B cell (primary cell): ENCODE measurements at regions not wholly inside any gene's neighbourhood (a gene's known extent, or its start where the extent isn't known, plus 50 kb on each side); places are given as distances from the start of the nearest gene placed in this dataset.

Source experiments
- ATAC-seq: fragments of 200-7000 bp; cut with Tn5 transposase; one replicate; pipeline ENCODE4 v1.10.0; 2021; ENCODE audit warnings: low read depth, mild to moderate bottlenecking, moderate number of reproducible peaks, moderate library complexity
- CTCF ChIA-PET: fragments of 350-600 bp; sonication (Branson Sonifier 250); formaldehyde crosslinking; loops from one replicate; lab custom pipeline; 2021; ENCODE audit warnings: antibody characterized with exemption, inconsistent platforms; lab: Charles Lee
- POLR2A ChIA-PET: fragments of 350-600 bp; sonication (Branson Sonifier 250); formaldehyde crosslinking; loops from one replicate; lab custom pipeline; 2021; ENCODE audit warnings: antibody characterized with exemption; lab: Charles Lee
- DNase-seq: peaks from one replicate; pipeline ENCODE4 v3.0.0; 2013
- H2AFZ ChIP-seq: 2 replicates; pipeline ENCODE4 v1.6.1; 2012; ENCODE audit warnings: mild to moderate bottlenecking, low read depth, low read length; ENCODE audit not compliant: insufficient read depth, poor library complexity, severe bottlenecking
- H3K27ac ChIP-seq, 2 donors: 1 replicate in 1 of 2; 2 replicates in 1 of 2; pipeline ENCODE4 v1.5.1; 2012 to 2013; ENCODE audit warnings: low read length in 2 of 2, mild to moderate bottlenecking in 2 of 2, moderate library complexity in 1 of 2
- H3K27me3 ChIP-seq, 4 experiments: fragments of 200-600 bp in 1 of 4; sonication (generic) in 1 of 4; replicated peaks in 1 of 4; 1 replicate in 2 of 4; 2 replicates in 2 of 4; pipeline versions ENCODE4 v1.6.1 to v1.7.0; 2013 to 2016; ENCODE audit warnings: low read length in 3 of 4, mild to moderate bottlenecking in 2 of 4, mixed read lengths in 1 of 4, moderate library complexity in 1 of 4; ENCODE audit not compliant: insufficient read depth in 4 of 4, control insufficient read depth in 3 of 4; ENCODE audit errors: control extremely low read depth in 1 of 4
- H3K36me3 ChIP-seq, 2 experiments: replicated peaks in 1 of 2; 1 replicate in 1 of 2; 2 replicates in 1 of 2; pipeline versions ENCODE4 v1.6.1 to v1.7.1; 2013; ENCODE audit warnings: low read length in 1 of 2; ENCODE audit not compliant: insufficient read depth in 2 of 2, control insufficient read depth in 1 of 2; ENCODE audit errors: control extremely low read depth in 1 of 2, extremely low read depth in 1 of 2
- H3K4me1 ChIP-seq, 2 donors: fragments of 200-600 bp in 1 of 2; sonication (generic) in 1 of 2; 1 replicate in 1 of 2; 2 replicates in 1 of 2; pipeline versions ENCODE4 v1.5.1 to v1.6.1; 2013 to 2017; ENCODE audit warnings: low read length in 2 of 2; ENCODE audit not compliant: control insufficient read depth in 2 of 2, insufficient read depth in 2 of 2
- H3K4me2 ChIP-seq: replicated peaks from 2 replicates; pipeline ENCODE3; 2012; ENCODE audit warnings: mild to moderate bottlenecking, low read depth, low read length; ENCODE audit not compliant: poor library complexity, severe bottlenecking
- H3K4me3 ChIP-seq, 5 experiments: fragments of 200-600 bp in 1 of 5; sonication (generic) in 1 of 5; 1 replicate in 3 of 5; 2 replicates in 2 of 5; pipeline versions ENCODE4 v1.5.1 to v1.7.0; 2011 to 2016; ENCODE audit warnings: low read length in 4 of 5, mild to moderate bottlenecking in 4 of 5, low read depth in 2 of 5, control low read depth in 1 of 5, moderate library complexity in 1 of 5; ENCODE audit not compliant: insufficient read depth in 1 of 5; ENCODE audit errors: control extremely low read depth in 1 of 5, extremely low read depth in 1 of 5
- H3K79me2 ChIP-seq: fragments of 200-600 bp; sonication (generic); one replicate; pipeline ENCODE4 v1.6.0; 2016; ENCODE audit warnings: low read length; ENCODE audit not compliant: control insufficient read depth, insufficient read depth
- H3K9ac ChIP-seq: fragments of 200-600 bp; sonication (generic); 2 replicates; pipeline ENCODE4 v1.6.1; 2017; ENCODE audit warnings: mild to moderate bottlenecking, low read length, moderate library complexity
- H3K9me3 ChIP-seq, 3 donors: one replicate each; pipeline versions ENCODE4 v1.6.1 to v1.7.1; 2013; ENCODE audit warnings: low read length in 2 of 3; ENCODE audit not compliant: control insufficient read depth in 2 of 3, insufficient read depth in 1 of 3; ENCODE audit errors: control extremely low read depth in 1 of 3
- H4K20me1 ChIP-seq: 2 replicates; pipeline ENCODE4 v1.6.0; 2012; ENCODE audit warnings: mild to moderate bottlenecking, low read length; ENCODE audit not compliant: insufficient read depth, control insufficient read depth, poor library complexity, severe bottlenecking
- H3K27ac Mint-ChIP-seq: one replicate; pipeline ENCODE4 v1.8.0; 2021; ENCODE audit warnings: mixed read lengths
- H3K27me3 Mint-ChIP-seq: one replicate; pipeline ENCODE4 v1.8.0; 2021; ENCODE audit warnings: mixed read lengths
- H3K4me1 Mint-ChIP-seq: one replicate; pipeline ENCODE4 v1.8.0; 2021; ENCODE audit warnings: mixed read lengths
- H3K4me3 Mint-ChIP-seq: one replicate; pipeline ENCODE4 v1.8.0; 2021; ENCODE audit warnings: mixed read lengths
- H3K9me3 Mint-ChIP-seq: one replicate; pipeline ENCODE4 v1.8.0; 2022; ENCODE audit warnings: mixed read lengths; ENCODE audit not compliant: insufficient read depth
- CTCF ChIP-seq: fragments of 200-600 bp; IDR thresholded peaks from one replicate; pipeline ENCODE4 v1.8.0; 2022; ENCODE audit warnings: antibody characterized with exemption, mild to moderate bottlenecking
- EZH2 ChIP-seq: IDR thresholded peaks from 2 replicates; pipeline ENCODE4 v1.6.1; 2012; ENCODE audit warnings: borderline replicate concordance, low read depth, mild to moderate bottlenecking, moderate library complexity, low read length; ENCODE audit not compliant: insufficient read depth, poor library complexity, severe bottlenecking
- WGBS: methylation state at CpG from one replicate; pipeline ENCODE4 v1.1.5; 2013; ENCODE audit warnings: missing lambda C conversion rate; ENCODE audit not compliant: insufficient coverage; 5-methylcytosine and 5-hydroxymethylcytosine counted together
- intact Hi-C: fragments of 100-400 bp; cut with micrococcal nuclease; formaldehyde crosslinking; loops from one replicate; pipeline ENCODE4 v1.10.0; 2022

GRCh38 chr3:159146856-159147435 lies 345.1 kb downstream of the MFSD1 start:
- WGBS = no CpG with 5 or more reads among the region's 4 CpGs
- H3K79me2 ChIP-seq = no peaks in the 10 kb centered on the region
- no peaks in the 10 kb centered on the region for H3K27me3 ChIP-seq
- TF ChIP-seq CTCF = no peak
- TF ChIP-seq EZH2 = no peak
- no peak overlapping the region for H3K9ac ChIP-seq
- Mint-ChIP-seq H3K4me3 (no peak overlapping the region), H3K4me1 (no peaks in the 10 kb centered on the region), H3K27me3 (no peaks in the 10 kb centered on the region), H3K27ac (no peak overlapping the region), H3K9me3 (no peaks in the 10 kb centered on the region)
- no peaks in the 10 kb centered on the region for H3K36me3 ChIP-seq
- POLR2A ChIA-PET = no interaction called here
- ATAC-seq = no peak
- DNase-seq = no peak
- H4K20me1 ChIP-seq = no peaks in the 10 kb centered on the region
- H3K4me3 ChIP-seq = no peak overlapping the region
- intact Hi-C loops = no loop called here
- no peaks in the 10 kb centered on the region for H3K4me1 ChIP-seq
- no peaks in the 10 kb centered on the region for H3K9me3 ChIP-seq
- CTCF ChIA-PET = no interaction called here
- H2AFZ ChIP-seq = no peak overlapping the region
- H3K4me2 ChIP-seq = no peak overlapping the region
- no peak overlapping the region for H3K27ac ChIP-seq

GRCh38 chr3:159147813-159148212 lies 346.0 kb downstream of the MFSD1 start:
- no peaks in the 10 kb centered on the region for H3K36me3 ChIP-seq
- no peak overlapping the region for H3K4me3 ChIP-seq
- Mint-ChIP-seq H3K9me3 (no peaks in the 10 kb centered on the region), H3K4me3 (no peak overlapping the region), H3K27me3 (no peaks in the 10 kb centered on the region), H3K4me1 (no peaks in the 10 kb centered on the region), H3K27ac (no peak overlapping the region)
- ATAC-seq = no peak
- H3K9ac ChIP-seq = no peak overlapping the region
- no peaks in the 10 kb centered on the region for H3K9me3 ChIP-seq
- ChIA-PET POLR2A (no interaction called here), CTCF (no interaction called here)
- no peaks in the 10 kb centered on the region for H3K4me1 ChIP-seq
- H3K27me3 ChIP-seq = no peaks in the 10 kb centered on the region
- no peak overlapping the region for H3K4me2 ChIP-seq
- no peak overlapping the region for H3K27ac ChIP-seq
- TF ChIP-seq CTCF (no peak), EZH2 (no peak)
- DNase-seq = no peak
- intact Hi-C loops = no loop called here
- no peak overlapping the region for H2AFZ ChIP-seq
- no peaks in the 10 kb centered on the region for H4K20me1 ChIP-seq
- WGBS = no CpG with 5 or more reads among the region's 4 CpGs
- no peaks in the 10 kb centered on the region for H3K79me2 ChIP-seq
